IPS-18a (cell line): ENCODE measurements at regions not wholly inside any gene's neighbourhood (a gene's known extent, or its start where the extent isn't known, plus 50 kb on each side); places are given as distances from the start of the nearest gene placed in this dataset.

Source experiments
- H3K27ac ChIP-seq: one replicate; pipeline ENCODE4 v1.5.1; 2013; ENCODE audit warnings: low read length
- H3K27me3 ChIP-seq: one replicate; pipeline ENCODE4 v1.6.1; 2013; ENCODE audit warnings: mild to moderate bottlenecking, low read length; ENCODE audit not compliant: control insufficient read depth, insufficient read depth
- H3K36me3 ChIP-seq: one replicate; pipeline ENCODE4 v1.6.1; 2013; ENCODE audit warnings: low read depth, low read length; ENCODE audit not compliant: control insufficient read depth
- H3K4me1 ChIP-seq: one replicate; pipeline ENCODE4 v1.6.1; 2013; ENCODE audit warnings: low read depth, low read length; ENCODE audit not compliant: control insufficient read depth
- H3K4me3 ChIP-seq: one replicate; pipeline ENCODE4 v1.5.1; 2013; ENCODE audit warnings: low read length
- H3K9ac ChIP-seq: one replicate; pipeline ENCODE4 v1.6.1; 2013; ENCODE audit warnings: mild to moderate bottlenecking, low read length, moderate library complexity
- H3K9me3 ChIP-seq: one replicate; pipeline ENCODE4 v1.6.1; 2013; ENCODE audit warnings: low read depth, low read length; ENCODE audit not compliant: control insufficient read depth

GRCh38 chr6:6857528-6857927 lies 250.2 kb upstream of the RREB1 start:
- Histone ChIP-seq H3K4me3 (no peak overlapping the region), H3K27me3 (no peaks in the 10 kb centered on the region), H3K27ac (no peak overlapping the region), H3K9me3 (no peaks in the 10 kb centered on the region), H3K4me1 (peaks cover 18% of the 10 kb centered on the region), H3K9ac (no peak overlapping the region), H3K36me3 (no peaks in the 10 kb centered on the region)

GRCh38 chr6:6858533-6858982 lies 249.2 kb upstream of the RREB1 start:
- H3K9ac ChIP-seq = no peak overlapping the region
- H3K27me3 ChIP-seq = no peaks in the 10 kb centered on the region
- no peak overlapping the region for H3K27ac ChIP-seq
- H3K9me3 ChIP-seq = no peaks in the 10 kb centered on the region
- H3K4me1 ChIP-seq = peaks cover 18% of the 10 kb centered on the region
- H3K4me3 ChIP-seq = no peak overlapping the region
- no peaks in the 10 kb centered on the region for H3K36me3 ChIP-seq

DNA sequence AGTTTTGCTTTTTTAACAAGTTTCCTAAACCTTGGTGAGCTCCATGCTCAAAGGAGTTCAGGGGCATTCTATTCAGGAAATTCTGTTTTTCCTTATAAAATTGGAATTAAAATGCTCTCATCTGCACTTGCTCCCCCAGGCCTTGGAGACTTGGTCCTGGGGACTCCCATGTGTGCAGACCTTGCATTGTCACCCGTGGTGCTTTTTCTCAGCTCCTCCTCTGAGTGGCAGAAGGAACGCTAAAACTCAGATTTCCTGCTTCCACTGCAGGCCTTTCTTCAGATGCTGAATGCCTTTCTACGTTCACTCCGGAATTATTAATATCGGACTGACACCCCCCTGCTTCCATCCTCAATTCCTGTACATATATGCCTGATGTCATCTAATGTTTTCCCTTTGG lies 248.7 kb upstream of the RREB1 start:
- no peak overlapping the region for H3K9ac ChIP-seq
- H3K27me3 ChIP-seq = no peaks in the 10 kb centered on the region

DNA sequence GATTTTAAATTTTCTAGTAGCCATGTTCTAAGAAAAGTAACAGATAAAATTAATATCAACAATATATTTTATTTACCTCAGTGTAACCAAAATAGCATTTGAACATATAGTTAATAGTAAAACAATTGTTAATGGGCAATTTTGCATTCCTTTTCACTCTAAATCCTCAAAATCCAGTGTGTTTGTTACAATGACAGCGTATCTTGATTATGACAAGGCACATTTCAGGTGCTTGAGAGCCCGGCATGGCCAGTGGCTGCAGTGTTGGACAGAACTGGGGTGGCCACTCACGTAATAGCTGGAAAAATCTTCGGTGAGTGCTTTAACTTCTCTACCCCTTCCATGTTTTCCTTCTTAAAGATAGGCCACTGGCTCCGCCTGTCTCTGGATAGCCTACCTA lies 248.0 kb upstream of the RREB1 start:
- Histone ChIP-seq H3K36me3 (no peaks in the 10 kb centered on the region), H3K9ac (no peak overlapping the region), H3K9me3 (no peaks in the 10 kb centered on the region), H3K4me1 (peaks cover 18% of the 10 kb centered on the region), H3K4me3 (no peak overlapping the region), H3K27me3 (no peaks in the 10 kb centered on the region), H3K27ac (no peak overlapping the region)

More for the DNA sequence above, 248.7 kb upstream of the RREB1 start:
- H3K4me3 ChIP-seq = no peak overlapping the region
- no peak overlapping the region for H3K27ac ChIP-seq
- peaks cover 18% of the 10 kb centered on the region for H3K4me1 ChIP-seq
- H3K9me3 ChIP-seq = no peaks in the 10 kb centered on the region
- H3K36me3 ChIP-seq = no peaks in the 10 kb centered on the region

DNA sequence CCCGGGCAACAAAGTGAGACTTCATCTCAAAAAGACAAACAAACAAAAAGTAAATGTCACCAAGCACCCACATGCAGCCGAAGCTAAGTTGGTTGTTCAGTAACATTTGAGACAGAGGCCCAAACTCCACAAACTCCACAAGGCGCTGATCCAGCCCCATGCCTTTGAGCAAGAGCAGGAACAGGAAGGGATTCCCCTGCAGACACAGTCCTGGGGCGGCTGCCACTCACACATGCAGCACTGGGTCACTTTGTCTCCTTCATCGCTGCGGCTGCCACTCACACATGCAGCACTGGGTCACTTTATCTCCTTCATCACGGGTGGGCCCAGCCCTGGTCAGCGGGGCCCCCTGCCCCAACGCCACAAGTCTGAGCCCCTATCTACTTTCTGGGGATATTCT lies 246.9 kb upstream of the RREB1 start:
- Histone ChIP-seq H3K9ac (no peak overlapping the region), H3K4me3 (no peak overlapping the region), H3K27me3 (no peaks in the 10 kb centered on the region), H3K4me1 (peaks cover 18% of the 10 kb centered on the region), H3K9me3 (no peaks in the 10 kb centered on the region), H3K36me3 (no peaks in the 10 kb centered on the region), H3K27ac (no peak overlapping the region)

- no peaks in the 10 kb centered on the region for H3K36me3 ChIP-seq
- H3K27ac ChIP-seq = no peak overlapping the region
- H3K9ac ChIP-seq = no peak overlapping the region
- H3K4me1 ChIP-seq = peaks cover 14% of the 10 kb centered on the region
- H3K27me3 ChIP-seq = no peaks in the 10 kb centered on the region
- H3K4me3 ChIP-seq = no peak overlapping the region
- no peaks in the 10 kb centered on the region for H3K9me3 ChIP-seq
Observed at GRCh38 chr6:6861351-6861894, 246.3 kb upstream of the RREB1 start.

DNA sequence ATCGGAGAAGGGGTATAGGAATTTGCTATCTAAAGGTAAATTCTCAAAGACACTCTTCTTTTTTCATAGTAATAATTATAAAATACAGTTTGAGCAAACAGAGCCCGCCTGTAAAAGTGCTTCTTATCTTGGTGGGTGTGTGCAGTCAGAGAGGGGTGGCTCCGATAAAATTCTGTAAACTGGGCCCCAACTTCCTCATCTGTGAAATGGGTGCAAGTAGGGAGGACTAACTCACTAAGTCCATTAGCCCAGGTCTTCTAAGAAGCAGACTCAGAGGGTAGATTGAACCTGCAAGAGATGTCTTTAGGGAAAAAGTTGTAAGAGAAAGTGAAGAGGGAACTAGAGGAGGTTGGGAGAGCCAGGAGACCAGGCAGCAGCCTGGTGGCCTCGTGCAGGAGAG lies 245.8 kb upstream of the RREB1 start:
- Histone ChIP-seq H3K4me1 (peaks cover 8% of the 10 kb centered on the region), H3K4me3 (no peak overlapping the region), H3K27me3 (no peaks in the 10 kb centered on the region), H3K36me3 (no peaks in the 10 kb centered on the region), H3K27ac (no peak overlapping the region), H3K9ac (no peak overlapping the region), H3K9me3 (no peaks in the 10 kb centered on the region)

GRCh38 chr6:6863970-6864639 lies 243.7 kb upstream of the RREB1 start:
- H3K36me3 ChIP-seq = no peaks in the 10 kb centered on the region
- no peaks in the 10 kb centered on the region for H3K4me1 ChIP-seq
- no peak overlapping the region for H3K27ac ChIP-seq
- H3K27me3 ChIP-seq = no peaks in the 10 kb centered on the region
- H3K9me3 ChIP-seq = no peaks in the 10 kb centered on the region
- H3K4me3 ChIP-seq = no peak overlapping the region
- H3K9ac ChIP-seq = no peak overlapping the region

DNA sequence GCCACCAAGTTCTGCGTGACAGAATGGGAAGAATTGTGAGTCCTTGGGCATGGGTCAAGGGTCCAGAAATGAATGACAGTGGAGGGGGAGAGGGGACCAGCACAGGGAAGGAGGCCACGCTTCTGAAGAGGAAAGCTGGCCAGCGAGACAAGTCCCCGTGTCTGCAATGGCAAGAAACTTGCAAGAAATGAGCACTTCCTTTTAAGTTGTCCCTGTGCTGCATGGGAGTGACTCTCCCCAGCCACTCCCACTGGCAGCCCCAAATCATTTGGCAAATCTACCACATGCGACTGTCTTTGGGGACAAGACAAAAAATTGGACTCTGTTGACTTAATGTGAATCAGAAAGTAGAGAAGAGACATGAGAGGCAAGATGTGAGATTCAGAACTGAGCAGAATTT lies 242.2 kb upstream of the RREB1 start:
- Histone ChIP-seq H3K4me3 (no peak overlapping the region), H3K4me1 (no peaks in the 10 kb centered on the region), H3K9me3 (no peaks in the 10 kb centered on the region), H3K9ac (no peak overlapping the region), H3K27ac (no peak overlapping the region), H3K36me3 (no peaks in the 10 kb centered on the region), H3K27me3 (no peaks in the 10 kb centered on the region)

GRCh38 chr6:6866656-6867403 lies 240.9 kb upstream of the RREB1 start:
- no peaks in the 10 kb centered on the region for H3K4me1 ChIP-seq
- H3K4me3 ChIP-seq = no peak overlapping the region
- H3K9ac ChIP-seq = no peak overlapping the region
- H3K27ac ChIP-seq = no peak overlapping the region
- no peaks in the 10 kb centered on the region for H3K27me3 ChIP-seq
- H3K36me3 ChIP-seq = no peaks in the 10 kb centered on the region
- H3K9me3 ChIP-seq = no peaks in the 10 kb centered on the region

DNA sequence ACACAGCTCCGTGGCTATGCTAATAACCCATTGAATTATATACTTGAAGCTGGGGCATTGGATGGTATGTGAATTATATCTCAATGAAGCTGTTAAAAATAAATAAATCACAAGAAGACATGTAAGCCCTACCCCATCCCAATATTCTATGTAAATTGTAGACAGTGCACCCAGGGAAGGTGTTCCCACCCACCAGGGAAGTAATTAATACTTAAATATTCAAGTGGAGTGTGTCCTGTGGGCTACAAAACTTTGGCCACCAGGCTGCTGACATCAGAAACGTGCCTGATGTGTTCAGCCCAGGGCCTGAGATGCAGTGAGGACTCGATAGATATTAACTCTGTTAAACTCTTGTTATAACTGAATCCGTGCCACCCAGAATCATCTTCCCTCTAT lies 240.4 kb upstream of the RREB1 start:
- no peak overlapping the region for H3K4me3 ChIP-seq
- no peaks in the 10 kb centered on the region for H3K4me1 ChIP-seq
- no peak overlapping the region for H3K9ac ChIP-seq
- no peaks in the 10 kb centered on the region for H3K9me3 ChIP-seq
- no peaks in the 10 kb centered on the region for H3K27me3 ChIP-seq
- no peak overlapping the region for H3K27ac ChIP-seq
- H3K36me3 ChIP-seq = no peaks in the 10 kb centered on the region

DNA sequence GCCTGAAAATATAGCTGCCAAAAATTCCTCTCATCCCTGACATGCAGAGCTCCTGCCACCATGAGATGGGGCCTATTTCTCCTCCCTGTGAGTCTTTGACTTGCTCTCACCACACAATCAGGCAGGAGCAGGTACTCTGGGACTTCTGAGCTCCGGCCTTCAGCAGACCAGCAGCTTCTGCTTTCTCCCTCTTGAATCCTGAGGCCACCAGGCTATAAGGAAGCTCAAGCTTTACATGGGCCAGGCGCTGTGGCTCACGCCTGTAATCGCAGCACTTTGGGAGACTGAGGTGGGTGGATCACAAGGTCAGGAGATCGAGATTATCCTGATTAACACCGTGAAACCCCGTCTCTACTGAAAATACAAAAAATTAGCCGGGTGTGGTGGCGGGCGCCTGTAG lies 238.7 kb upstream of the RREB1 start:
- Histone ChIP-seq H3K27me3 (no peaks in the 10 kb centered on the region), H3K9ac (no peak overlapping the region), H3K4me1 (peaks cover 7% of the 10 kb centered on the region), H3K36me3 (no peaks in the 10 kb centered on the region), H3K27ac (no peak overlapping the region), H3K9me3 (no peaks in the 10 kb centered on the region), H3K4me3 (no peak overlapping the region)
